Spleen (tissue), 11 donors: ENCODE measurements at regions not wholly inside any gene's neighbourhood (a gene's known extent, or its start where the extent isn't known, plus 50 kb on each side); places are given as distances from the start of the nearest gene placed in this dataset.

ENCODE experiments used
- DNase-seq: peaks from one replicate; pipeline ENCODE4 v3.0.0-alpha.2; 2020
- H3K27ac ChIP-seq, 8 donors: fragments of 200-600 bp; sonication (generic) in 7 of 8; 1 replicate in 4 of 8; 2 replicates in 4 of 8; pipeline versions ENCODE4 v1.5.0 to v1.8.0; 2016 to 2021; ENCODE audit warnings: inconsistent platforms in 4 of 8, mild to moderate bottlenecking in 4 of 8, moderate library complexity in 1 of 8
- H3K27me3 ChIP-seq, 7 donors: fragments of 200-600 bp; sonication (generic) in 6 of 7; replicated peaks in 1 of 7; 1 replicate in 4 of 7; 2 replicates in 3 of 7; pipeline versions ENCODE4 v1.5.0 to v1.8.0; 2016 to 2021; ENCODE audit warnings: inconsistent platforms in 3 of 7, mild to moderate bottlenecking in 1 of 7
- H3K36me3 ChIP-seq, 6 donors: fragments of 200-600 bp; sonication (generic) in 5 of 6; 1 replicate in 4 of 6; 2 replicates in 2 of 6; pipeline versions ENCODE4 v1.5.0 to v1.8.0; 2016 to 2021; ENCODE audit warnings: inconsistent platforms in 2 of 6
- H3K4me1 ChIP-seq, 6 donors: fragments of 200-600 bp; sonication (generic) in 5 of 6; 1 replicate in 3 of 6; 2 replicates in 3 of 6; pipeline versions ENCODE4 v1.5.0 to v1.8.0; 2016 to 2021; ENCODE audit warnings: inconsistent platforms in 3 of 6
- H3K4me3 ChIP-seq, 8 donors: fragments of 200-600 bp; sonication (generic) in 7 of 8; 1 replicate in 4 of 8; 2 replicates in 4 of 8; pipeline versions ENCODE4 v1.5.0 to v1.8.0; 2016 to 2021; ENCODE audit warnings: inconsistent platforms in 4 of 8, mild to moderate bottlenecking in 4 of 8, moderate library complexity in 2 of 8
- H3K9me3 ChIP-seq, 8 donors: fragments of 200-600 bp; sonication (generic) in 7 of 8; 1 replicate in 4 of 8; 2 replicates in 4 of 8; pipeline versions ENCODE4 v1.5.0 to v1.8.0; 2016 to 2021; ENCODE audit warnings: inconsistent platforms in 4 of 8
- CTCF ChIP-seq, 11 experiments: fragments of 200-600 bp in 7 of 11; fragments of 450-650 bp in 4 of 11; sonication (generic) in 4 of 11; IDR thresholded peaks in 8 of 11; conservative IDR thresholded peaks in 3 of 11; 1 replicate in 7 of 11; 2 replicates in 4 of 11; pipeline versions ENCODE4 v1.4.0 to v1.8.0; 2016 to 2021; ENCODE audit warnings: antibody characterized with exemption in 11 of 11, inconsistent platforms in 4 of 11, mild to moderate bottlenecking in 1 of 11
- POLR2A ChIP-seq, 3 donors: fragments of 450-650 bp; IDR thresholded peaks; one replicate each; pipeline ENCODE4 v1.5.1; 2017; ENCODE audit warnings: antibody characterized with exemption in 3 of 3, mild to moderate bottlenecking in 1 of 3
- POLR2AphosphoS5 ChIP-seq, 3 donors: sonication (generic); formaldehyde crosslinking; IDR thresholded peaks; one replicate each; pipeline ENCODE4 v1.5.1; 2017; ENCODE audit warnings: antibody characterized with exemption in 3 of 3
- WGBS, 5 donors: extraction: QIAGEN DNeasy Blood & Tissue Kit in 3 of 5; methylation state at CpG; one replicate each; pipeline versions ENCODE4 v1.1.5 to v1.1.7; 2013 to 2018; 5-methylcytosine and 5-hydroxymethylcytosine counted together
- intact Hi-C: fragments of 100-400 bp; cut with DNase I; formaldehyde crosslinking; loops from one replicate; pipeline ENCODE4 v1.15.0; 2023; ENCODE audit warnings: low total_unique reads
- donor health status: healthy with polysubstance abuse.
- donor health status: DM: no; HTN: no; CAD: no; lungs with moderate emphysema.
- donor health status: DM: no; HTN: no; CAD: no.
- donor health status: Bipolar disorder and iron deficiency.
- donor health status: healthy.
- donor health status: DM: no; HTN: no; CAD: no.
- donor health status: DM: yes; HTN: yes; CAD: no.

DNA sequence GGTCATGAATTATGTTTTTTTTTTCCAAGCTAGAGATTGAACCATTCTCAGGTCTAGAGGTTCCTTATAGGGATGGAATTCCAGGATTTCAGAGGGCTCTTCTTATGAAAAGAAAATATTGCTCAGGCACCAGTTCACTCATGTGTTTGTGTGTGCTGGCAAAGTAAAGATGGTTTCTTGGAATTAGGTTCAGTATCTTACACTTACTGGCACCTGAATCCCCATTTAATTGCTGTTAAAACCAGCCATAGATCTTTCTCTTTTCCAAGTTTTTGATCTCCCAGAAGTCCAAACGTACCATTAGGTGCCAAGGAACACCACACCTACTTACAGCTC, 508.4 kb downstream of the CDH26 start:
- WGBS, 5 donors = 37 to 66% (median 50%) methylated on average over 1 of the region's 1 CpG
- intact Hi-C loops = no loop called here
- no peak overlapping the region for H3K27ac ChIP-seq
- no peaks in the 10 kb centered on the region for H3K36me3 ChIP-seq
- no peak for TF ChIP-seq POLR2A (IDR thresholded peaks at IDR 0.05)
- TF ChIP-seq CTCF (IDR thresholded peaks at IDR 0.05 in 8 of 11, conservative IDR thresholded peaks at IDR 0.05 in 3 of 11) = no peak
- TF ChIP-seq POLR2AphosphoS5 (IDR thresholded peaks at IDR 0.05) = no peak
- no peaks in the 10 kb centered on the region for H3K27me3 ChIP-seq
- H3K4me1 ChIP-seq = no peaks in the 10 kb centered on the region
- H3K9me3 ChIP-seq = peaks cover 0 to 6% (median 0%) of the 10 kb centered on the region in 8 donors
- no peak for DNase-seq
- H3K4me3 ChIP-seq = no peak overlapping the region

DNA sequence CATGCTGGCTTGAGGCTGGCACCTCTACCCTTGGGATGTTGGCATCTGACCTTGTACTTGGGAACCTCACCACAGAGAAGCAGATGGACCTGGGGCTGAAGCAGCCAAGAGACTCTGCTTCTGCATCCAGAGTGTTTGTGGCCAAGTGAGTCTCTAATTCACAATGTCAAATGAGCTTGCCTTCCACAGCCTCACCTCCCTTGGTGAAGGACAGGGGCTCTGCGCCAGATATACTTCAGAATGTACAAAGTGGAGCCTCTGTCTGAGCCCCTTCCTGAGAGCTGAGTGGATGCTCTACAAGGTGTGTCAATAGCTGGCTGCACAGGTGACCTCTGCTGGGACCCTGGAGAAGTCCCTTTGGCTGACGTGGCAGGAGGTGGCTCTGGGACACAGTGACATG, 508.9 kb downstream of the CDH26 start:
- no peak overlapping the region for H3K27ac ChIP-seq
- H3K4me1 ChIP-seq = no peaks in the 10 kb centered on the region
- peaks cover 0 to 4% (median 0%) of the 10 kb centered on the region in 8 donors for H3K9me3 ChIP-seq
- no peak for DNase-seq
- H3K36me3 ChIP-seq = no peaks in the 10 kb centered on the region
- H3K27me3 ChIP-seq = peaks cover 0 to 4% (median 0%) of the 10 kb centered on the region in 7 donors
- WGBS, 5 donors = 80 to 100% (median 87%) methylated on average over 1 to 2 of the region's 2 CpGs
- H3K4me3 ChIP-seq = no peak overlapping the region
- no peak for TF ChIP-seq POLR2AphosphoS5 (IDR thresholded peaks at IDR 0.05)
- TF ChIP-seq POLR2A (IDR thresholded peaks at IDR 0.05) = no peak
- no peak for TF ChIP-seq CTCF (IDR thresholded peaks at IDR 0.05 in 8 of 11, conservative IDR thresholded peaks at IDR 0.05 in 3 of 11)
- intact Hi-C loops = no loop called here

DNA sequence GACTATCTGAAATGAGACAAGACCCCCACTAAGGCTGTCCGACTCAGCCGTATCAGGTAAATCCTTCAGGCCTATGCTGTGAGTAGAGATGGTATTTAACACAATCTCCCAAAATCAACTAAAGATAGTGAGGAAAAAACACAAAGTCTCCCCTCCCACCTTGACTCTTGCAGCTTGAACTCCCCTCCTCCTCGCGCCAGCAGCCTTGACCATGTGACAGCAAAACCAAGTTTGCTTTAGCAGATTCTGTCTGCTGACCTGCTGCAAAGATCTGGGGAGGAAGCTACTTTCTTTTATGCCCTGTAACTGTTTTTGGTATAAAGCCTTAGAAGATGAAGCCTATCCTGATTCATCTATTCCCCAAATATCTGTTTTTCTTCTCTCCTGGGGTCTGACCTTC, 509.5 kb downstream of the CDH26 start:
- no peak for TF ChIP-seq CTCF (IDR thresholded peaks at IDR 0.05 in 8 of 11, conservative IDR thresholded peaks at IDR 0.05 in 3 of 11)
- TF ChIP-seq POLR2A (IDR thresholded peaks at IDR 0.05) = no peak
- TF ChIP-seq POLR2AphosphoS5 (IDR thresholded peaks at IDR 0.05) = no peak
- Histone ChIP-seq H3K9me3 (no peaks in the 10 kb centered on the region), H3K36me3 (no peaks in the 10 kb centered on the region), H3K27me3 (peaks cover 0 to 9% (median 0%) of the 10 kb centered on the region in 7 donors), H3K4me3 (no peak overlapping the region), H3K27ac (no peak overlapping the region), H3K4me1 (no peaks in the 10 kb centered on the region)
- no peak for DNase-seq
- intact Hi-C loops = no loop called here
- 86 to 94% (median 91%) methylated on average over 4 of the region's 4 CpGs for WGBS, 5 donors

DNA sequence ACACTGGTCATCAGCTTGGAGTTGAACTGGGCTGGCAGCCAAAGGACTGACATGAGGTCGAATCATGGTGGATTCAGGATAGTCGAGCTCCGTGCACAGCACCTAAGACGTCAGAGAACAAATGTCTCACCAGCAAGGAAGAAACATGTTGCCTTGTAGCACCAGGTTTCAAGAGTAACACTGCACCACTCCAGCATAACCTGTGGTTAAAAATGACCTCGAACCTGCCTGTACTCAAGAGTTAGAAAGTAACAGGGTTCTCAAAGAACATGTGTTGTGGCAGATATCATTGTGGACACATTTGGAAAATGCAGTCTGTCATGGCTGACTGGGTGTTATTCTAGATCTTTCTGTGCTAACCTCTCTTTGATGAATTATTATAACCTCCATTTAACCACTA, 511.6 kb downstream of the CDH26 start:
- intact Hi-C loops = no loop called here
- 74 to 93% (median 84%) methylated on average over 5 of the region's 5 CpGs for WGBS, 5 donors
- no peaks in the 10 kb centered on the region for H3K4me1 ChIP-seq
- TF ChIP-seq POLR2A (IDR thresholded peaks at IDR 0.05) (no peak), CTCF (IDR thresholded peaks at IDR 0.05 in 8 of 11, conservative IDR thresholded peaks at IDR 0.05 in 3 of 11) (no peak)
- H3K36me3 ChIP-seq = no peaks in the 10 kb centered on the region
- no peaks in the 10 kb centered on the region for H3K9me3 ChIP-seq
- no peak for DNase-seq
- peaks cover 0 to 16% (median 0%) of the 10 kb centered on the region in 7 donors for H3K27me3 ChIP-seq
- no peak overlapping the region for H3K27ac ChIP-seq
- H3K4me3 ChIP-seq = no peak overlapping the region
